Stimulated activated memory B cell treated with anti-CD40 and anti-IgM and Interleukin-4, amounts not matched to agents 10 μg/mL and 1 μg/mL and 100 μg/mL, for 72 hours (primary cell): ENCODE measurements at regions not wholly inside any gene's neighbourhood (a gene's known extent, or its start where the extent isn't known, plus 50 kb on each side); places are given as distances from the start of the nearest gene placed in this dataset.
A peak's percentile ranks its signal among the peaks of the same experiment; 100 is the strongest.

Experiments
- ATAC-seq: fragments of 150-1000 bp; cut with Tn5 transposase; 2 replicates; pipeline ENCODE4 v1.10.0; 2021
- H3K27ac Mint-ChIP-seq: one replicate; pipeline ENCODE4 v1.8.0; 2022; ENCODE audit warnings: mild to moderate bottlenecking, mixed read lengths
- H3K27me3 Mint-ChIP-seq: one replicate; pipeline ENCODE4 v1.8.0; 2022; ENCODE audit warnings: mixed read lengths
- H3K36me3 Mint-ChIP-seq: one replicate; pipeline ENCODE4 v1.8.0; 2022; ENCODE audit warnings: mixed read lengths
- H3K4me1 Mint-ChIP-seq: one replicate; pipeline ENCODE4 v1.8.0; 2022; ENCODE audit warnings: mixed read lengths
- H3K4me3 Mint-ChIP-seq: one replicate; pipeline ENCODE4 v1.8.0; 2022; ENCODE audit warnings: mild to moderate bottlenecking, moderate library complexity, mixed read lengths
- H3K9me3 Mint-ChIP-seq: one replicate; pipeline ENCODE4 v1.8.0; 2022; ENCODE audit warnings: mixed read lengths

- H3K27ac Mint-ChIP-seq, result no peak overlapping the region
- H3K4me3 Mint-ChIP-seq, result no peak overlapping the region
- no peaks in the 10 kb centered on the region for H3K36me3 Mint-ChIP-seq
- no peaks in the 10 kb centered on the region for H3K4me1 Mint-ChIP-seq
- no peak for ATAC-seq
- no peaks in the 10 kb centered on the region for H3K27me3 Mint-ChIP-seq
- no peaks in the 10 kb centered on the region for H3K9me3 Mint-ChIP-seq
These were observed 196.1 kb upstream of the ESRRG start for GRCh38 chr1:216919060-216919970.

- no peaks in the 10 kb centered on the region for H3K36me3 Mint-ChIP-seq
- no peaks in the 10 kb centered on the region for H3K4me1 Mint-ChIP-seq
- no peak for ATAC-seq
- no peak overlapping the region for H3K27ac Mint-ChIP-seq
- H3K27me3 Mint-ChIP-seq, result no peaks in the 10 kb centered on the region
- no peaks in the 10 kb centered on the region for H3K9me3 Mint-ChIP-seq
- H3K4me3 Mint-ChIP-seq, result no peak overlapping the region
These were observed 193.7 kb upstream of the ESRRG start for GRCh38 chr1:216916890-216917438.

- H3K4me1 Mint-ChIP-seq, result no peaks in the 10 kb centered on the region
- H3K4me3 Mint-ChIP-seq, result no peak overlapping the region
- no peak overlapping the region for H3K27ac Mint-ChIP-seq
- H3K36me3 Mint-ChIP-seq, result no peaks in the 10 kb centered on the region
- no peaks in the 10 kb centered on the region for H3K27me3 Mint-ChIP-seq
- ATAC-seq, result peak; percentile 20
- H3K9me3 Mint-ChIP-seq, result peaks cover 4% of the 10 kb centered on the region
These were observed 191.7 kb upstream of the ESRRG start for GRCh38 chr1:216914974-216915373.

DNA sequence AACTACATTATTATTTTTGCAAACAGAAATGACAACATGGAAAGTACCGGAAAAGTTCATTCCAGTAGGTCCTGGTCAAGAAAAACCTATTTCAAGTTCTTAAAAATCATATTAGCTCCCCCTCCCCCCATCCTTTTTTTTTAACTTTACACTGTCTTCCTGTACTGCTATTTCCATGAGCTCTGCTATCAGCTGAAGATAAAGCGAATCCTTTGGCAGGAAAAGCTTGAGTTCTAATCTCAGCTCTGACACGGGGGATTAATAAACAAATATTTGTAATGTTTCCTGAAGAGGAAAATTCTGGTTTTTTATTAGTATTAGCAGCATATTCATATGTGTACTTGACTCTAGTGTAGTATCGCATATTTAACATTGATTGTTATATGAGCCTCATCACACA, 190.7 kb upstream of the ESRRG start:
- Mint-ChIP-seq H3K36me3 (no peaks in the 10 kb centered on the region), H3K9me3 (peaks cover 4% of the 10 kb centered on the region), H3K4me3 (no peak overlapping the region), H3K27me3 (no peaks in the 10 kb centered on the region), H3K4me1 (no peaks in the 10 kb centered on the region), H3K27ac (no peak overlapping the region)
- no peak for ATAC-seq

GRCh38 chr1:216910081-216910840, 187.0 kb upstream of the ESRRG start:
- no peak for ATAC-seq
- Mint-ChIP-seq H3K4me3 (no peak overlapping the region), H3K9me3 (peaks cover 4% of the 10 kb centered on the region), H3K36me3 (no peaks in the 10 kb centered on the region), H3K4me1 (no peaks in the 10 kb centered on the region), H3K27me3 (no peaks in the 10 kb centered on the region), H3K27ac (no peak overlapping the region)

DNA sequence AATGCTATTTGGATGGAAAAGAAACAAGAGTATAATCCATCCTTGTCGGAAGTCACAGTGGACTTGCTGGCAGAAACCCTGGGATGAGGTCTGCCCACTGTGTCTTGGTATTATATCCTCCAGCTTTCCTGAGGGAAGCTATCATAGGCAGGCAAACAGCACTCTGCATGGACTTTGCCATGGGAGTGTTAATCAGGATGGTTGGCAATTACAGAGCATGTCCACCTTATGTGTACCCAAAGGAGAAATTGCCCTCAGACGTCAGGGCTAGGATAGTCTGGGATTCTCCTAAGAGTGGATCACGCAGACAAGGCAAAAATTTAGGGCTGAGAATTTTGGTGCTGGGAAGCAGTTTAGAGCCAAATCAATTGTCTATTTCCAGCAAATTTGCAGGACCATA, 184.9 kb upstream of the ESRRG start:
- Mint-ChIP-seq H3K9me3 (peaks cover 4% of the 10 kb centered on the region), H3K4me3 (no peak overlapping the region), H3K36me3 (no peaks in the 10 kb centered on the region), H3K27me3 (no peaks in the 10 kb centered on the region), H3K27ac (no peak overlapping the region), H3K4me1 (no peaks in the 10 kb centered on the region)
- no peak for ATAC-seq

- no peak for ATAC-seq
- Mint-ChIP-seq H3K9me3 (peaks cover 4% of the 10 kb centered on the region), H3K27ac (no peak overlapping the region), H3K27me3 (no peaks in the 10 kb centered on the region), H3K36me3 (no peaks in the 10 kb centered on the region), H3K4me3 (no peak overlapping the region), H3K4me1 (no peaks in the 10 kb centered on the region)
These were observed 183.9 kb upstream of the ESRRG start for GRCh38 chr1:216907100-216907499.

GRCh38 chr1:216905781-216906180, 182.6 kb upstream of the ESRRG start:
- Mint-ChIP-seq H3K9me3 (no peaks in the 10 kb centered on the region), H3K36me3 (no peaks in the 10 kb centered on the region), H3K4me3 (no peak overlapping the region), H3K27me3 (no peaks in the 10 kb centered on the region), H3K4me1 (no peaks in the 10 kb centered on the region), H3K27ac (no peak overlapping the region)
- ATAC-seq, result no peak

GRCh38 chr1:216905137-216905536, 181.9 kb upstream of the ESRRG start:
- H3K4me3 Mint-ChIP-seq, result no peak overlapping the region
- no peaks in the 10 kb centered on the region for H3K4me1 Mint-ChIP-seq
- H3K36me3 Mint-ChIP-seq, result no peaks in the 10 kb centered on the region
- no peak overlapping the region for H3K27ac Mint-ChIP-seq
- H3K9me3 Mint-ChIP-seq, result no peaks in the 10 kb centered on the region
- H3K27me3 Mint-ChIP-seq, result no peaks in the 10 kb centered on the region
- no peak for ATAC-seq

- Mint-ChIP-seq H3K9me3 (no peaks in the 10 kb centered on the region), H3K36me3 (no peaks in the 10 kb centered on the region), H3K27ac (no peak overlapping the region), H3K4me1 (no peaks in the 10 kb centered on the region), H3K4me3 (no peak overlapping the region), H3K27me3 (no peaks in the 10 kb centered on the region)
- ATAC-seq, result no peak
These were observed 181.2 kb upstream of the ESRRG start for GRCh38 chr1:216904471-216904870.

- Mint-ChIP-seq H3K4me1 (no peaks in the 10 kb centered on the region), H3K9me3 (no peaks in the 10 kb centered on the region), H3K4me3 (no peak overlapping the region), H3K36me3 (no peaks in the 10 kb centered on the region), H3K27me3 (no peaks in the 10 kb centered on the region), H3K27ac (no peak overlapping the region)
- ATAC-seq, result no peak
These were observed 180.1 kb upstream of the ESRRG start for GRCh38 chr1:216903382-216903740.

- Mint-ChIP-seq H3K4me1 (no peaks in the 10 kb centered on the region), H3K27me3 (no peaks in the 10 kb centered on the region), H3K4me3 (no peak overlapping the region), H3K9me3 (no peaks in the 10 kb centered on the region), H3K27ac (no peak overlapping the region), H3K36me3 (no peaks in the 10 kb centered on the region)
- no peak for ATAC-seq
These were observed 179.6 kb upstream of the ESRRG start for GRCh38 chr1:216902669-216903381.

- Mint-ChIP-seq H3K4me1 (no peaks in the 10 kb centered on the region), H3K27ac (no peak overlapping the region), H3K36me3 (no peaks in the 10 kb centered on the region), H3K27me3 (no peaks in the 10 kb centered on the region), H3K4me3 (no peak overlapping the region), H3K9me3 (no peaks in the 10 kb centered on the region)
- ATAC-seq, result no peak
These were observed 176.9 kb upstream of the ESRRG start for GRCh38 chr1:216900116-216900620.

DNA sequence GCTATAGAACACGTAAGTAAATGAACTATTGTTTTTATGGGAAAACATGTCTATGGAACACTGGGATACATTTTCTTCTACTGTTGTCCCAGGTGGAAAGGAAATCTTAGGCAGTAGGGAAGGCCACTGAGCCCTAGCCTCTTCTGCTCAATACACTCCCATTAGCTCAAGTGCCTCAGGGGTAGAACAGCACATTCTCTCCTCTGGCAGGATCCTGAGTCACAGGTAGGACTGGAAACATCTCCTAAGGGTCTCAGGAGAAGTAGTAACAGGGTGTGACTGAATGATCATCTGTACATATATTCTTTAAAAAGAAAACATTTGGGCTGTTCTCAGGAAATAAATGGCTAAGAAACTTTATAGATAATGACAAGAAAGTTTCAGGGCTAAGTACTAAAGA, 175.6 kb upstream of the ESRRG start:
- no peaks in the 10 kb centered on the region for H3K4me1 Mint-ChIP-seq
- no peaks in the 10 kb centered on the region for H3K27me3 Mint-ChIP-seq
- no peak overlapping the region for H3K4me3 Mint-ChIP-seq
- H3K9me3 Mint-ChIP-seq, result no peaks in the 10 kb centered on the region
- no peaks in the 10 kb centered on the region for H3K36me3 Mint-ChIP-seq
- ATAC-seq, result no peak
- H3K27ac Mint-ChIP-seq, result no peak overlapping the region

DNA sequence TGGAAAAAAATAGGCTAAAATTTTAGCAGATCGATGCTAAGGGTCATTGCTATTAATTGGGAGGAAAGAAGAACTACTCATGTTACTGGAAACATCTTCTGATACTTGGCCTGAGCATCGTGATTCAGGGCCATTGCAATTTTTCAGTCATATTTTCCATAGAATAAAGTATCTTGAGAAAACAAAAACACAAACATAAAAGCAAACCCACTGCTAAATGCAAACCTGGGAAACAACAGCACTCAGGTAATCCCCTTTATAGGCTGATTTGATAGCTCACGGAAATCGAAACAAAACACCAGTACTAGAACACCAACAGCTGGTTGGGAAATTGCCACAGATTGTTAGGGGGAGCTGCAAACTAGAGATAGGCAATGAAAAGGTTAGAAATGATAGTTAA, 172.9 kb upstream of the ESRRG start:
- peaks cover 3% of the 10 kb centered on the region for H3K9me3 Mint-ChIP-seq
- no peaks in the 10 kb centered on the region for H3K27me3 Mint-ChIP-seq
- H3K4me1 Mint-ChIP-seq, result no peaks in the 10 kb centered on the region
- ATAC-seq, result no peak
- no peak overlapping the region for H3K27ac Mint-ChIP-seq
- no peak overlapping the region for H3K4me3 Mint-ChIP-seq
- no peaks in the 10 kb centered on the region for H3K36me3 Mint-ChIP-seq
